OCI-LY1 (cell line): ENCODE measurements at regions not wholly inside any gene's neighbourhood (a gene's known extent, or its start where the extent isn't known, plus 50 kb on each side); places are given as distances from the start of the nearest gene placed in this dataset.

Experiments used
- EZH2 ChIP-seq: fragments of 200-600 bp; sonication (generic), shearing (Covaris generic); IDR thresholded peaks from 2 replicates; pipeline ENCODE4 v1.8.0; 2017; ENCODE audit warnings: borderline replicate concordance, mixed run types, mild to moderate bottlenecking, antibody characterized with exemption, low read length, moderate library complexity, mixed read lengths
- TF ChIP-seq, protein P1 (sequence below): fragments of 200-600 bp; sonication (generic), shearing (Covaris generic); IDR thresholded peaks from 2 replicates; pipeline ENCODE4 v1.5.1; 2017; ENCODE audit warnings: mild to moderate bottlenecking, antibody characterized with exemption, low read length, moderate library complexity, mixed read lengths

GRCh38 chr17:65388911-65389310, 172.5 kb downstream of the AXIN2 start:
- TF ChIP-seq, protein P1, sequence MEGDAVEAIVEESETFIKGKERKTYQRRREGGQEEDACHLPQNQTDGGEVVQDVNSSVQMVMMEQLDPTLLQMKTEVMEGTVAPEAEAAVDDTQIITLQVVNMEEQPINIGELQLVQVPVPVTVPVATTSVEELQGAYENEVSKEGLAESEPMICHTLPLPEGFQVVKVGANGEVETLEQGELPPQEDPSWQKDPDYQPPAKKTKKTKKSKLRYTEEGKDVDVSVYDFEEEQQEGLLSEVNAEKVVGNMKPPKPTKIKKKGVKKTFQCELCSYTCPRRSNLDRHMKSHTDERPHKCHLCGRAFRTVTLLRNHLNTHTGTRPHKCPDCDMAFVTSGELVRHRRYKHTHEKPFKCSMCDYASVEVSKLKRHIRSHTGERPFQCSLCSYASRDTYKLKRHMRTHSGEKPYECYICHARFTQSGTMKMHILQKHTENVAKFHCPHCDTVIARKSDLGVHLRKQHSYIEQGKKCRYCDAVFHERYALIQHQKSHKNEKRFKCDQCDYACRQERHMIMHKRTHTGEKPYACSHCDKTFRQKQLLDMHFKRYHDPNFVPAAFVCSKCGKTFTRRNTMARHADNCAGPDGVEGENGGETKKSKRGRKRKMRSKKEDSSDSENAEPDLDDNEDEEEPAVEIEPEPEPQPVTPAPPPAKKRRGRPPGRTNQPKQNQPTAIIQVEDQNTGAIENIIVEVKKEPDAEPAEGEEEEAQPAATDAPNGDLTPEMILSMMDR, result no peak
- TF ChIP-seq EZH2, result no peak
